HepG2 (cell line): ENCODE measurements at regions not wholly inside any gene's neighbourhood (a gene's known extent, or its start where the extent isn't known, plus 50 kb on each side); places are given as distances from the start of the nearest gene placed in this dataset.
"Not testable (repeated sequence)": the region's sequence is repeated elsewhere in the genome, so short reads cannot be mapped to it uniquely, and the experiment has no call there.

Source experiments
- ATAC-seq: fragments of 200-7000 bp; cut with Tn5 transposase; 3 replicates; pipeline ENCODE4 v1.9.1; 2020; ENCODE audit warnings: mild to moderate bottlenecking, moderate library complexity
- BruUV-seq: library from RNA; stranded (reverse); fragments of 400-500 nt; replicated peaks from 2 replicates; lab custom pipeline; 2021; lab: Mats Ljungman, UMichigan
- CTCF ChIA-PET: fragments of 300-600 bp; formaldehyde crosslinking; extraction: SDS; loops from one replicate; lab custom pipeline; 2021; ENCODE audit warnings: low total read pairs, inconsistent platforms, low intra/inter-chr PET ratio; lab: Yijun Ruan, JAX
- POLR2A ChIA-PET: fragments of 350-600 bp; sonication (Branson Sonifier 250); formaldehyde crosslinking; loops from one replicate; lab custom pipeline; 2020; ENCODE audit warnings: antibody characterized with exemption, inconsistent platforms; lab: Yijun Ruan, JAX
- DNase-seq: peaks from one replicate; pipeline ENCODE4 v3.0.0-alpha.2; 2015; ENCODE audit warnings: low spot score
- FAIRE-seq: peaks from 3 replicates; lab custom pipeline; 2011; peaks lifted over from hg19 to GRCh38; lab: Jason Lieb, UNC
- H2AFZ ChIP-seq: one replicate; pipeline ENCODE4 v1.6.1; 2011; ENCODE audit warnings: low read length, inconsistent platforms
- H3K27ac ChIP-seq: fragments of 300-600 bp; 3 replicates; pipeline ENCODE4 v1.8.0; 2011; ENCODE audit warnings: mixed run types, mild to moderate bottlenecking, mixed read lengths, low read length, inconsistent platforms; ENCODE audit not compliant: insufficient read depth; ENCODE audit errors: extremely low read length
- H3K27me3 ChIP-seq, 2 experiments: fragments of 200-600 bp in 1 of 2; 2 replicates in 1 of 2; 3 replicates in 1 of 2; pipeline versions ENCODE4 v1.6.0 to v1.8.0; 2011; ENCODE audit warnings: low read length in 2 of 2, mild to moderate bottlenecking in 2 of 2, moderate library complexity in 2 of 2, inconsistent platforms in 1 of 2; ENCODE audit not compliant: insufficient read depth in 2 of 2, control insufficient read depth in 1 of 2
- H3K36me3 ChIP-seq, 2 experiments: fragments of 200-600 bp in 1 of 2; replicated peaks in 1 of 2; 2 replicates in 1 of 2; 3 replicates in 1 of 2; pipeline versions ENCODE4 v1.5.1 to v1.8.0; 2011; ENCODE audit warnings: low read length in 2 of 2, inconsistent platforms in 1 of 2; ENCODE audit not compliant: insufficient read depth in 2 of 2, control insufficient read depth in 1 of 2
- H3K4me1 ChIP-seq: 2 replicates; pipeline ENCODE4 v1.5.1; 2012; ENCODE audit warnings: low read length, inconsistent platforms; ENCODE audit not compliant: insufficient read depth
- H3K4me2 ChIP-seq: 2 replicates; pipeline ENCODE4 v1.6.0; 2011; ENCODE audit warnings: low read depth, low read length, inconsistent platforms
- H3K4me3 ChIP-seq, 3 experiments: fragments of 200-600 bp in 1 of 3; sonication (generic), shearing (Covaris generic) in 1 of 3; replicated peaks in 1 of 3; 2 replicates each; pipeline ENCODE4 v1.5.1; 2011 to 2016; ENCODE audit warnings: low read length in 3 of 3, inconsistent platforms in 2 of 3, low read depth in 2 of 3, mild to moderate bottlenecking in 2 of 3, control low read depth in 1 of 3, mixed read lengths in 1 of 3; ENCODE audit not compliant: insufficient read depth in 1 of 3
- H3K79me2 ChIP-seq: one replicate; pipeline ENCODE4 v1.6.1; 2011; ENCODE audit warnings: low read length, inconsistent platforms; ENCODE audit not compliant: insufficient read depth
- H3K9ac ChIP-seq: 2 replicates; pipeline ENCODE4 v1.6.0; 2011; ENCODE audit warnings: mild to moderate bottlenecking, low read depth, low read length, inconsistent platforms; ENCODE audit not compliant: insufficient read depth
- H3K9me3 ChIP-seq: 2 replicates; pipeline ENCODE4 v1.5.1; 2012; ENCODE audit warnings: mild to moderate bottlenecking, low read length
- H4K20me1 ChIP-seq: 2 replicates; pipeline ENCODE4 v1.6.0; 2011; ENCODE audit warnings: inconsistent platforms, mild to moderate bottlenecking, low read length, moderate library complexity; ENCODE audit not compliant: insufficient read depth
- GTF3A ChIP-seq: sonication (generic); formaldehyde crosslinking; conservative IDR thresholded peaks from 2 replicates; pipeline ENCODE4 v1.4.0; 2020; ENCODE audit warnings: mild to moderate bottlenecking, missing genetic modification reagents
- HBP1 ChIP-seq: IDR thresholded peaks from 2 replicates; pipeline ENCODE4 v1.6.1; 2016; ENCODE audit warnings: low read depth, control low read depth
- KDM1A ChIP-seq: IDR thresholded peaks from 2 replicates; pipeline ENCODE4 v1.6.1; 2016; ENCODE audit warnings: missing compliant biosample characterization
- MLLT10 ChIP-seq: sonication (generic); formaldehyde crosslinking; IDR thresholded peaks from 2 replicates; pipeline ENCODE4 v1.4.0; 2020; ENCODE audit warnings: missing genetic modification reagents
- NCOA5 ChIP-seq: sonication (generic); formaldehyde crosslinking; IDR thresholded peaks from 2 replicates; pipeline ENCODE4 v1.4.0; 2020; ENCODE audit warnings: missing genetic modification reagents
- ONECUT2 ChIP-seq: sonication (generic); formaldehyde crosslinking; IDR thresholded peaks from 2 replicates; pipeline ENCODE4 v1.4.0; 2020; ENCODE audit warnings: missing genetic modification reagents
- POLR2AphosphoS5 ChIP-seq: IDR thresholded peaks from 2 replicates; pipeline ENCODE4 v1.6.1; 2012; ENCODE audit warnings: low read depth, low read length
- ZNF879 ChIP-seq: sonication (generic); formaldehyde crosslinking; IDR thresholded peaks from 2 replicates; pipeline ENCODE4 v1.8.1; 2023; ENCODE audit warnings: missing genetic modification reagents
- WGBS: methylation state at CpG from one replicate; pipeline ENCODE4 v1.1.6; 2017; ENCODE audit warnings: low lambda C conversion rate; 5-methylcytosine and 5-hydroxymethylcytosine counted together
- in situ Hi-C: cut with HindIII; loops from 2 replicates; pipeline ENCODE4 v1.10.0; 2017; ENCODE audit warnings: low pct_unique_long_range_greater_than_20kb; ENCODE audit not compliant: extremely low pct_ligation_motif_present
- intact Hi-C: fragments of 100-400 bp; cut with micrococcal nuclease; formaldehyde crosslinking; loops from one replicate; pipeline ENCODE4 v1.10.0; 2022; ENCODE audit not compliant: unreplicated experiment
- TF ChIP-seq, protein P1 (sequence below): sonication (generic); formaldehyde crosslinking; IDR thresholded peaks from 2 replicates; pipeline ENCODE4 v1.5.1; 2020; ENCODE audit warnings: missing genetic modification reagents, mild to moderate bottlenecking, borderline replicate concordance

GRCh38 chr15:70375006-70375431 lies 277.3 kb upstream of the TLE3 start (continued):
- TF ChIP-seq HBP1 (no peak), ONECUT2 (CRISPR knock-in tag) (no peak), ZNF879 (no peak)
- TF ChIP-seq, protein P1, sequence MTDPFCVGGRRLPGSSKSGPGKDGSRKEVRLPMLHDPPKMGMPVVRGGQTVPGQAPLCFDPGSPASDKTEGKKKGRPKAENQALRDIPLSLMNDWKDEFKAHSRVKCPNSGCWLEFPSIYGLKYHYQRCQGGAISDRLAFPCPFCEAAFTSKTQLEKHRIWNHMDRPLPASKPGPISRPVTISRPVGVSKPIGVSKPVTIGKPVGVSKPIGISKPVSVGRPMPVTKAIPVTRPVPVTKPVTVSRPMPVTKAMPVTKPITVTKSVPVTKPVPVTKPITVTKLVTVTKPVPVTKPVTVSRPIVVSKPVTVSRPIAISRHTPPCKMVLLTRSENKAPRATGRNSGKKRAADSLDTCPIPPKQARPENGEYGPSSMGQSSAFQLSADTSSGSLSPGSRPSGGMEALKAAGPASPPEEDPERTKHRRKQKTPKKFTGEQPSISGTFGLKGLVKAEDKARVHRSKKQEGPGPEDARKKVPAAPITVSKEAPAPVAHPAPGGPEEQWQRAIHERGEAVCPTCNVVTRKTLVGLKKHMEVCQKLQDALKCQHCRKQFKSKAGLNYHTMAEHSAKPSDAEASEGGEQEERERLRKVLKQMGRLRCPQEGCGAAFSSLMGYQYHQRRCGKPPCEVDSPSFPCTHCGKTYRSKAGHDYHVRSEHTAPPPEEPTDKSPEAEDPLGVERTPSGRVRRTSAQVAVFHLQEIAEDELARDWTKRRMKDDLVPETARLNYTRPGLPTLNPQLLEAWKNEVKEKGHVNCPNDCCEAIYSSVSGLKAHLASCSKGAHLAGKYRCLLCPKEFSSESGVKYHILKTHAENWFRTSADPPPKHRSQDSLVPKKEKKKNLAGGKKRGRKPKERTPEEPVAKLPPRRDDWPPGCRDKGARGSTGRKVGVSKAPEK (CRISPR knock-in tag) = no peak

GRCh38 chr15:70374096-70374495 lies 276.4 kb upstream of the TLE3 start:
- DNase-seq (no peak), ATAC-seq (no peak), FAIRE-seq (no peak)
- H3K4me3 ChIP-seq = no peak overlapping the region
- H4K20me1 ChIP-seq = no peaks in the 10 kb centered on the region
- BruUV-seq = no TSS peak
- in situ Hi-C loops (no loop called here), intact Hi-C loops (no loop called here)
- 12% methylated on average over 1 of the region's 2 CpGs for WGBS
- peaks cover 3% of the 10 kb centered on the region for H3K4me1 ChIP-seq
- CTCF ChIA-PET = no interaction called here
- no peaks in the 10 kb centered on the region for H3K9me3 ChIP-seq
- no peaks in the 10 kb centered on the region for H3K36me3 ChIP-seq
- no peaks in the 10 kb centered on the region for H3K79me2 ChIP-seq
- H2AFZ ChIP-seq = no peak overlapping the region
- H3K4me2 ChIP-seq = no peak overlapping the region
- H3K9ac ChIP-seq = no peak overlapping the region
- H3K27ac ChIP-seq = no peak overlapping the region
- POLR2A ChIA-PET = no interaction called here
- peaks cover 3 to 31% of the 10 kb centered on the region in 2 experiments; a peak in 4 of 5 replicates for H3K27me3 ChIP-seq
- TF ChIP-seq MLLT10 (CRISPR knock-in tag) (no peak), POLR2AphosphoS5 (no peak), NCOA5 (CRISPR knock-in tag) (no peak), KDM1A (CRISPR knock-in tag) (no peak), GTF3A (CRISPR knock-in tag) (no peak)

- H3K4me2 ChIP-seq, H3K9ac ChIP-seq, H3K36me3 ChIP-seq, FAIRE-seq, DNase-seq, POLR2A ChIA-PET, BruUV-seq, H3K9me3 ChIP-seq, H3K27ac ChIP-seq, in situ Hi-C loops, H3K4me1 ChIP-seq, H3K79me2 ChIP-seq, H3K4me3 ChIP-seq, ATAC-seq, intact Hi-C loops, CTCF ChIA-PET, H2AFZ ChIP-seq, H4K20me1 ChIP-seq: not testable (repeated sequence)
- 27% methylated on average over 4 of the region's 4 CpGs for WGBS
- peaks cover 3 to 29% of the 10 kb centered on the region in 2 experiments; a peak in 4 of 5 replicates for H3K27me3 ChIP-seq
These were observed 275.7 kb upstream of the TLE3 start for GRCh38 chr15:70373439-70373838.
